ENCODE measurements at regions not wholly inside any gene's neighbourhood (a gene's known extent, or its start where the extent isn't known, plus 50 kb on each side); places are given as distances from the start of the nearest gene placed in this dataset.
"Not testable (repeated sequence)": the region's sequence is repeated elsewhere in the genome, so short reads cannot be mapped to it uniquely, and the experiment has no call there.

DNA sequence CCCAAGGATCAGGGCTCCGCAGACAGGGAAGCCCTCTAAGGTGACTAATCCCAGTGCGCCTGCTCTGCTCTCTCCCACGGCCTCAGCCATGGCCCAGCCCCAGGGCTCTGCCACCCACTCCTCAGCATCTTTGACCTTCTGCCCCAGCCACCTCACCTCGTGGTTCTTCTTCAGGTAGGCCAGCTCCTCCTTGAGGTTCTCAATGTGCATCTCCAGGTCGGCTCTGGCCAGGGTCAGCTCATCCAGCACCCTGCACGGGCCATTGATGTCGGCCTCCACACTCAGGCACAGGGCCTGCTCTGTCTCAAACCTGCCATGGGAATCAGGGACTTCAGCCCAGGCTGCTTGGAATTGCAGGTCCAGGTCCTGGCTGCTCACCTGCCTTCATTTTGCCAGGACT, 128.4 kb downstream of the TNFRSF13B start:
- not testable (repeated sequence) for DNase-seq (ENCODE audit: low read depth)

DNA sequence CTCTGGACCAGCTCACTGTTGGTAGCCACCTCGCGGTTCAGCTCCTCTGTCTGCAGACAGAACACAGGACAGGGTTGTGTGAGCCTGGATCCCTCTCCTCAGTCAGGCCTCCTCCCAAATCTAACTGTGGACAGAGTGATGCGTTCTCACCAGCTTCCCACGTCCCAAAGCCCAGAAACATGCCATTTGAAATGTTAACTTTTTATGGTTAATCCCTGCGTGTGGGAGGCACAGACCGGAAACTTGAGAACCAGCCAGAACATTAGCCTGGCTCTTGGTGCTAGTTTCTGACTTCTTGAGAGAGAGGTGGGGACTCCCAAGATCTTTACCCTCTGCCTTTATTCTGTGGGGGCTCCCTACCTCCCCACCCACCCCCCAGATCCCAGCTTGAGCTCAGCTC, 129.6 kb downstream of the TNFRSF13B start:
- not testable (repeated sequence) for DNase-seq (ENCODE audit: low read depth)

DNA sequence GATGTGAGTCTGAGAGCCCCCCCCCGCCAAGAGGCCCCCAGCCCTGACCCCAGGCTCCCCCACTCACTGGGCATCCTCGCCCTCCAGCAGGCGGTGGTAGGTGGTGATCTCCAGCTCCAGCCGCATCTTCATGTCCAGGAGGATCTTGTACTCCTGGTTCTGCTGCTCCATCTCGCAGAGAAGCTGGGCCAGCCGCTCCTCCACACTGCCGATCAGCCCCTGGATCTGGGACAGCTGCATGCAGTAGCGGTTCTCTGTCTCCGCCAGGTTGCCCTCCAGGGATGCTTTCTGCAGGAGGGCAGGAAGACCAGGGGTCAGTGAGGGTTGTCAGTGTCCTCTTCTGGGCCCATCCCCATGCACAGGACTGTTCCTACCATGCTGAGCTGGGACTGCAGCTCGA, 130.0 kb downstream of the TNFRSF13B start:
- not testable (repeated sequence) for DNase-seq (ENCODE audit: low read depth)

DNA sequence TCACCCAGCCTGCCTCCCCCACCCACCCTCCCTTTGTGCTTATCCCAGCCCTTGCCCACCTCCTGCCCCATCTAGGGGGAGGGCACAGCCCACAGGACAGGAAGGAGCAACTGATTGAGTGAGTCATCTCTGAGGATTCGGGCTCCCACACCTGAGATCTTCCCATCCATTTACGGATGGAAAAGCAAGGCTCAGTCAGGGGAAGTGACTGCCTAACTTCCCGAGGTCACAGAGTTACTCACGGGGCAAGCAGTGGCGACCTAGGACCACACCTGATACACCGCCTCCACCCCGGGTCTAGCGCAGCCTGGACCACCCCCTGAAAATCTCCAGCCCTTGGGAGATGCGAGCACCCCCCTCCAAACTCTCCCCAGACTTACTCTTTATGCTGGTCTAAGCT, 131.7 kb downstream of the TNFRSF13B start:
- DNase-seq (ENCODE audit: low read depth) = not testable (repeated sequence)

DNA sequence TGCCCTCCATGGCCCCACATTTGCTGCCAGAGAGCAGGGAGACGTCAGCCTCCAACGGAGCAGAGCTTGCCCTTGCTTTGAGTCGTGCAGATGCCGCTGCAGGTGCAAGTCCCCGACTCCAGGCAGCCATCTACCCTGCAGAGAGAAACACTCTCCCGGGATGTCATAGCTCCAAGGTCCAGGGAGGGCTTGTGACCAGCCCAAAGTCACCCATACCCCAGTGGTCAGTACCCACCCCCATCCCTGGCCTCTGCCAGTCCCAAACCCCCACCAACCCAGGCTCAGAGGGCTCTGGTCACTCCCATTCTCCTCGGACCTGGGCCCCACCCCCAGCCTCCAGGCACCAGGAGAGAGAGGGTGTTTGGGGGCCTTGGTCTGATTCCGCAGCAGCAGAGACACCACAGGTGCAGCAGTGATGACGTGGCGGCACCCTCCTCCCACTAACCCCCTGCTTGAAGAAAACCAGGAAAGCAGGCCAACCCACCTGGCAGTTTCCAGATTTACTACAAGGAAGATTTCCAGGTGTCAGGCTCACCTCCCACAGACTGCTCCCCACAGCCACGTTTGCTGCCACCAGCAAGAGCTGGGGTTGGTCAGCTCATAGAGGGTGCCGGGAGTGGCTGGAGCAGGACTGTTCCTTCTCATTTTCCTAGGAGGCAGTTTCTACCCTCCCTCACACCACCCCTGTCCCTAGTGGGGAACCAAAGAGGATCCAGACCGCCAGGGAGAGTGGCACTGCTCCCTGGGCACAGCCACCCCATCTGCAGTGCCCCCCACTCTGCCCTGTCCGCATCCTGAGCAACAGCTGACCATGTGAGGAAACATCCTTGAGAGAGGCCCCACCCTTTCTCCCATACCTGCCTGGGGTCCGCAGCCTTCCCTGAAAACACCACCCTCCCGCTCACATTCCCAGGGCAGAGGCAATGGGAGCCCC, 132.4 kb downstream of the TNFRSF13B start:
- DNase-seq (ENCODE audit: low read depth) = not testable (repeated sequence)

DNA sequence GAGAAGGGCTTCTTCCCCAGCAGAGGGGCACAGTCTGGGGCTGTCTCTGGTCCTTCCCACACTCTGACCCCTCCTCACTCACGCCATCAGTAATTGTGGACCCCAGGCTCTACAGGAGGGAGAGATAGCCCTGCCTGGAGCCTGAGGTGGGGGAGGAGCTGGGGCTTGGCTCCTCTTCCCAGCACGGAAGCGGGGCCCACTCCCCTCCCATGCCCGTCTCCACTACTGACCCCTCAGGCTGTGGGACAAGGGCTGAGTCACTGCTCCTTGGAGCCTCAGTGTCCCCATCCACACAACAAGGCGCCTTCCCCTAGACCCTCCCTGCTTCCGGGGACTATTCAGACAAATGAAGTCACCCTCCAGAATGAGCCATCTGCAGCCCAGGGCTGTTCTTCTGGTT, 133.1 kb downstream of the TNFRSF13B start:
- not testable (repeated sequence) for DNase-seq (ENCODE audit: low read depth)

DNA sequence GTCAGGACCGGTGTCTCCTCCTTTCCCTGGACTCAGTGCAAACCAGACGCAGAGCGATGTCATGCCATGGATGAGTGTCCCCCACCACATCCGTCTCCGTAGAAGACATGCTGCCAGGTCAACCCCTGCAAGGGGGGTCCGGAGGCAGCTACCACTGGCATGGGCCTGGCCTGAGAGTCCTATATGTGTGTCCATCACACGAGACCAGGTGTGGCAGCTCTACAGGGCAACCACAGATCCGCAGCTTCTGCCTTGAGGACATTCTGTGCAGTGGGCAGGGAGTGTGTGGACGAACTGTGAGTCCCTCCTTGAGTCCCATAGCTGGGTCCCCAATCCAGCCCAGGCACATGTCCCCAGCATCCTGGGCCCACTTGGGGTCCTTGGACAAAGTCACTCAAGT, 133.6 kb downstream of the TNFRSF13B start:
- DNase-seq (ENCODE audit: low read depth) = not testable (repeated sequence)

DNA sequence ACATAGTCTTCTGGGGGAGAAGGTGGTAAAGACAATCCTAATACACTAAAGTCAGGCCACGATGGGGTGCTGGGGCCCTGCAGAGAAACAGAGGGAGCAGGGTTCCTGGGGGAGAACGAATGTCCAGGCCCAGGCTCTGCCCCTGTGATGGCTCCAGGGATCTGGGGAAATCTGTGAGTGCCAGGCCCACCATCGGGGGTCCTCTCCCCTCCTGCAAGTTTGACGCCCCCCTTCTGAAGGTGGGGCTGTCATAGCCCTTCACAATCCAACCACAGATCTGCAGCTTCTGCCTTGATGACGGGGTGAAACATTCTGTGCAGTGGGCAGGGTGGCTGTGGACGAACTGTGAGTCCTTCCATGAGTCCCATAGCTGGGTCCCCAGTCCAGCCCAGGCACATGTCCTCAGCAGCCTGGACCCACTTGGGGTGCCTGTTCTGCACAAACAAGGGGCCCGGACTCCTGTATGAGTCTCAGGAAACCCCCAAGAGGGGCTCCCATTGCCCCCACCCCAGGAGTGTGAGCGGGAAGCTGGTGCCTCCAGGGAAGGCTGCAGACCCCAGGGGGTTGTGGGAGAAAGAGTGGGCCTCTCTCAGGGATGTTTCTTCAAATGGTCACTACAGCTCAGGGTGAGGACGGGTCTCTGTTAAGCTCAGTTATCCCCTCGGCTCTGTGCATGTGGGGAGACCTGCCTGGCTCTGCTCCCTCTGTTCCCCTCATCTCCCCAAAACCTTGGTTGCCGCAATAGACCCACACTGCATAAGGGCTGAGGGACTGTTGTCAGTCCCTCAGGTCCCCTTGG, 134.3 kb downstream of the TNFRSF13B start:
- not testable (repeated sequence) for DNase-seq (ENCODE audit: low read depth)

DNA sequence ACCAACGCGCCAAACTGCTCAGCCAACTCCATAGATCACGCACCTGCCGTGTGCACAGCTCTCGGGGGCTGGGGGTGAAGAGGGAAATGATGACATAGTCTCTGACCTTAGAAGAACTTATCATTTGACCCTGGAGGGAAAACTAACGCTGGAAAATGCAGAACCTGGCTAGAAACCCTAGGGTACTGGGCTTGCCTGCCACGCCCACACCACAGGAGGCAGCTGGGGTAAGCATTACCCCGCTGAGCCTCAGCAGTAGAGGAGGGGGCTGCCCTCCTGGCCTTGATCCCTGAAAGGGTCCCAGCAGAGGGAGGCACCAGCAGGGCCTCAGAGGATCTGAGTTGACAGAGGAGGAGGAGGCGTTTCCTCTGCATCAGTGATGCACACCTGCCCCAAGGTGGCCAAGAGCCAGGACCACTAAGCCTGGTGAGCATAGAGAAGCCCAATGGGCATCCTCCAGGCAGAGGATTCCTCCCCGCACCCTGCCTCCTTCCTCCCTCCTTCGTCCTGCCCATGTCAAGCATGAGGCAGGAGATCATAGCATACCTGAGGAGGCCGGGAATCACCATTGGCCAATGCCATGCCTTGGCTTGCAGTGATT, 135.5 kb downstream of the TNFRSF13B start:
- DNase-seq (ENCODE audit: low read depth) = not testable (repeated sequence)

DNA sequence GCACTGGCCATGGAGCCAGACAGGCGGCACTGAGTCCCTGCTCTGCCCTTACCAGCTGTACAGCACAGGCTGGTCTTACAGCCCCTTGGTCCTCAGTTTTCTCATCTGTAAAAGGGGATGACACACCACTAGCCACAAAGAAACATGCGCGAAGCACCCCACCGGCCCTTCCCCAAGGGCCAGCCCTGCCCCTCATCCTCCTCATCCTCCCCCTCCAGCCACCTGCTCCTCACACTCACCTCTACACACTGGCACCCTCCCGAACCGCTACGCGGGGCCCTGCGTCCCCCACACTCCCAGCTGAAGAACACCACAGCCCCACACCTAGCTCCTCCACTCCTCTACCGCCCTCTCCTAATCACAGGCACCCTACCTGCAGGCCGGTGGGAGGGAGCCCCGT, 138.4 kb downstream of the TNFRSF13B start:
- DNase-seq (ENCODE audit: low read depth) = not testable (repeated sequence)

DNA sequence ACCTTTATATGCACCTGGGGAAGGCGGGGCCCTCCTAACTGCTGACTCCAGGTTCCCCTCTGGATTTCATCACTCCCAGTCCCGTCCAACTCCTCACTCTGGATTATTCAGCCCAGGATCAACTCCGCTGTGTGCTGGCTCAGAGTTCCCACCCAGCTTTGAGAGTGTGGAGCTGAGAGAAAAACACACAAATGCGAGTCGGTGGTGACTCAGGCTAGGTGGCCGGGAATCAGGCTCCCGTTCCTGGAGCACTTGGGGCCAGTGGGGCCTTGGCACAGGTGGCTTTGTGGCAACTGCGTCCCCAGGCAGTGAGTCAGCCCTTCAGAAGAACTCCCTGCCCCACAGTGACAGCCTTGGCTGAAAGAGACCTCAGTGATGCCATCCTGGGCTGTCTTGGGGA, 139.1 kb downstream of the TNFRSF13B start:
- not testable (repeated sequence) for DNase-seq (ENCODE audit: low read depth)

DNA sequence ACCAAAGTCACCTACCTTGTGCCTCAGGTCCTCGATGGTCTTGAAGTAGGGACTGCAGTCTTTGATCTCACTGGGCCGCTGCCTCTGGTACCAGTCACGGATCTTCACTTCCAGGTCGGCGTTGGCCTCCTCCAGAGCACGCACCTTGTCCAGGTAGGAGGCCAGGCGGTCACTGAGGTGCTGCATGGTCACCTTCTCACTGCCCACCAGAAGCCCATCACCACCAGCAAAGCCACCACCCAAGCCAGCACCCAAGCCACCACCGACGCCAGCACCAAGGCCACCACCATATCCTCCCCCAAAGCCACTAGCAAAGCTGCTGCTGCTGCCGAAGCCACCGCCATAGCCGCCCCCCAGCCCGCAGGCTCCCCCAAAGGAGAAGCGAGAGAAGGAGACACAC, 139.7 kb downstream of the TNFRSF13B start:
- not testable (repeated sequence) for DNase-seq (ENCODE audit: low read depth)

DNA sequence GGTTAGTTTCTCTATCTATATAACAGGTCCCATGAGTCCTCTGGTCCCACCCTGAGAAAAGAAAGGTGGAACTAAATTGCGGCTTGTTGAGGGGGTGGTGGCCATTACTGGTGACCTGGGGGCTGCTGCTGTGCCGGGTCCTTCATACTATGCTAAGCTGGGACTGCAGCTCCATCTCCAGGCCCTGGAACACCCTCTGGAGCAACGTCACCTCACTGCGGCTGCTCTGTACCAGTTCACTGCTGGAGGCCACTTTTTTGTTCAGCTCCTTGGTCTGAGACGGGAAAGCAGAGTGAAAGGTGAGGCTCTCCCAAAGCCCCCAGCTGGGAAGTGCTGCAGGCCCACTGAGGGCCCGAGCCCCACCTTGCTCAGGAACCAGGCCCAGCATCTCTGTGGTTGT, 140.7 kb downstream of the CCDC144A start:
- not testable (repeated sequence) for DNase-seq (ENCODE audit: low read depth)

DNA sequence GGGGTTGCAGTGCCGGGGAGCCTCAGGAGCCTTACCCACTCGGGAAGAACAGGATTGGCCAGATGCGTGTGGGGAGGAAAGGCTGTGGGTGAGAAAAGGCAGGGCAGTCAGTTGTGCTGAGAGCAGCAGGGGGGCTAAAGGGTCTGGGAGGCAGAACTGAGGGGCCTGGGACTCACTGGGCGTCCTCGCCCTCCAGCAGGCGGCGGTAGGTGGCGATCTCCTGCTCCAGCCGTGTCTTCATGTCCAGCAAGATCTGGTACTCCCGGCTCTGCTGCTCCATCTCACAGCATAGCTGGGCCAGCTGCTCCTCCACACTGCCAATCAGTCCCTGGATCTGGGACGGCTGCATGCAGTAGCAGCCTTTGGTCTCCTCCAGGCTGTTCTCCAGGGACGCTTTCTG, 140.2 kb downstream of the CCDC144A start:
- DNase-seq (ENCODE audit: low read depth) = not testable (repeated sequence)

Data from stimulated activated CD8-positive, alpha-beta memory T cell treated with anti-CD3 and anti-CD28 coated beads, Interleukin-7, amount 100 ng/mL, for 24 hours (primary cell).